Testis (tissue), 2 donors: ENCODE measurements at regions not wholly inside any gene's neighbourhood (a gene's known extent, or its start where the extent isn't known, plus 50 kb on each side); places are given as distances from the start of the nearest gene placed in this dataset.

Experiments
- DNase-seq: peaks from one replicate; pipeline ENCODE4 v3.0.0-alpha.2; 2019
- H3K27ac ChIP-seq, 2 donors: fragments of 200-600 bp; sonication (generic); one replicate each; pipeline ENCODE4 v1.5.1; 2019
- H3K27me3 ChIP-seq: fragments of 200-600 bp; sonication (generic); one replicate; pipeline ENCODE4 v1.5.1; 2019
- H3K36me3 ChIP-seq: fragments of 200-600 bp; sonication (generic); one replicate; pipeline ENCODE4 v1.5.1; 2017; ENCODE audit warnings: low read depth; ENCODE audit errors: missing control alignments
- H3K4me1 ChIP-seq: fragments of 200-600 bp; sonication (generic); one replicate; pipeline ENCODE4 v1.5.1; 2019
- H3K4me3 ChIP-seq, 2 donors: fragments of 200-600 bp; sonication (generic); one replicate each; pipeline ENCODE4 v1.5.1; 2017 to 2019
- H3K9me3 ChIP-seq: fragments of 200-600 bp; sonication (generic); one replicate; pipeline ENCODE4 v1.5.1; 2017
- CTCF ChIP-seq, 3 experiments: fragments of 450-650 bp in 2 of 3; fragments of 200-600 bp in 1 of 3; sonication (generic) in 1 of 3; IDR thresholded peaks; one replicate each; pipeline ENCODE4 v1.5.1; 2016 to 2019; ENCODE audit warnings: antibody characterized with exemption in 3 of 3, mild to moderate bottlenecking in 2 of 3, moderate library complexity in 1 of 3
- POLR2A ChIP-seq: fragments of 450-650 bp; IDR thresholded peaks from one replicate; pipeline ENCODE4 v1.6.1; 2017; ENCODE audit warnings: antibody characterized with exemption, mild to moderate bottlenecking, moderate library complexity
- WGBS, 2 donors: methylation state at CpG; one replicate each; pipeline ENCODE4 v1.1.5; 2018; 5-methylcytosine and 5-hydroxymethylcytosine counted together
- intact Hi-C: fragments of 100-400 bp; cut with DNase I; formaldehyde crosslinking; loops from one replicate; pipeline ENCODE4 v1.15.1; 2023; ENCODE audit warnings: low total_unique reads

- WGBS, 2 donors = 67 to 68% methylated on average over 2 of the region's 2 CpGs
- H3K4me1 ChIP-seq = no peaks in the 10 kb centered on the region
- H3K9me3 ChIP-seq = no peaks in the 10 kb centered on the region
- no peaks in the 10 kb centered on the region for H3K36me3 ChIP-seq
- TF ChIP-seq POLR2A = no peak
- no peak for TF ChIP-seq CTCF (IDR thresholded peaks at IDR 0.05)
- intact Hi-C loops = no loop called here
- no peak for DNase-seq
- no peaks in the 10 kb centered on the region for H3K27me3 ChIP-seq
- no peak overlapping the region for H3K4me3 ChIP-seq
- no peak overlapping the region for H3K27ac ChIP-seq
These were observed 102.1 kb upstream of the WDR11 start for GRCh38 chr10:120749072-120749471.

GRCh38 chr10:120749856-120750566 lies 101.2 kb upstream of the WDR11 start:
- Histone ChIP-seq H3K36me3 (no peaks in the 10 kb centered on the region), H3K4me1 (no peaks in the 10 kb centered on the region), H3K4me3 (no peak overlapping the region), H3K27me3 (no peaks in the 10 kb centered on the region), H3K27ac (no peak overlapping the region), H3K9me3 (no peaks in the 10 kb centered on the region)
- no peak for TF ChIP-seq POLR2A
- no peak for TF ChIP-seq CTCF (IDR thresholded peaks at IDR 0.05)
- WGBS, 2 donors = 73 to 80% methylated on average over 11 of the region's 11 CpGs
- intact Hi-C loops = no loop called here
- DNase-seq = no peak

GRCh38 chr10:120755771-120756170 lies 95.4 kb upstream of the WDR11 start:
- H3K4me3 ChIP-seq = no peak overlapping the region
- no peak for TF ChIP-seq POLR2A
- TF ChIP-seq CTCF (IDR thresholded peaks at IDR 0.05) = no peak
- H3K4me1 ChIP-seq = no peaks in the 10 kb centered on the region
- H3K9me3 ChIP-seq = no peaks in the 10 kb centered on the region
- no peaks in the 10 kb centered on the region for H3K36me3 ChIP-seq
- H3K27ac ChIP-seq = no peak overlapping the region
- intact Hi-C loops = no loop called here
- H3K27me3 ChIP-seq = no peaks in the 10 kb centered on the region
- no peak for DNase-seq

GRCh38 chr10:120760253-120760652 lies 90.9 kb upstream of the WDR11 start:
- 57 to 67% methylated on average over 4 of the region's 4 CpGs for WGBS, 2 donors
- TF ChIP-seq CTCF (IDR thresholded peaks at IDR 0.05) (no peak), POLR2A (no peak)
- DNase-seq = no peak
- Histone ChIP-seq H3K27me3 (no peaks in the 10 kb centered on the region), H3K36me3 (no peaks in the 10 kb centered on the region), H3K4me3 (no peak overlapping the region), H3K4me1 (no peaks in the 10 kb centered on the region), H3K27ac (no peak overlapping the region), H3K9me3 (no peaks in the 10 kb centered on the region)
- intact Hi-C loops = no loop called here

- Histone ChIP-seq H3K4me1 (no peaks in the 10 kb centered on the region), H3K27ac (no peak overlapping the region), H3K9me3 (no peaks in the 10 kb centered on the region), H3K4me3 (no peak overlapping the region), H3K27me3 (no peaks in the 10 kb centered on the region), H3K36me3 (no peaks in the 10 kb centered on the region)
- TF ChIP-seq POLR2A (no peak), CTCF (IDR thresholded peaks at IDR 0.05) (no peak)
- WGBS, 2 donors = 90% methylated on average over 5 of the region's 5 CpGs
- no peak for DNase-seq
- intact Hi-C loops = no loop called here
These were observed 89.2 kb upstream of the WDR11 start for GRCh38 chr10:120761951-120762350.
